ENCODE measurements at regions not wholly inside any gene's neighbourhood (a gene's known extent, or its start where the extent isn't known, plus 50 kb on each side); places are given as distances from the start of the nearest gene placed in this dataset.

GRCh38 chr17:33595828-33596227 lies 302.7 kb upstream of the ASIC2 start:
- TF ChIP-seq CTCF (IDR thresholded peaks at IDR 0.05; ENCODE audit: low read depth, low read length, missing input control) = no peak
- no peak for TF ChIP-seq EGR1 (IDR thresholded peaks at IDR 0.05; ENCODE audit: low read depth in 2 of 2)
- no peak for TF ChIP-seq RAD21 (IDR thresholded peaks at IDR 0.05)
- no peak for TF ChIP-seq REST (IDR thresholded peaks at IDR 0.05)
- TF ChIP-seq YY1 (IDR thresholded peaks at IDR 0.05) = no peak
- TF ChIP-seq TAF1 (conservative IDR thresholded peaks at IDR 0.05) = no peak
- no peak for TF ChIP-seq SP1 (IDR thresholded peaks at IDR 0.05)

Data from liver (tissue), 3 donors.